ENCODE measurements at regions not wholly inside any gene's neighbourhood (a gene's known extent, or its start where the extent isn't known, plus 50 kb on each side); places are given as distances from the start of the nearest gene placed in this dataset.

DNA sequence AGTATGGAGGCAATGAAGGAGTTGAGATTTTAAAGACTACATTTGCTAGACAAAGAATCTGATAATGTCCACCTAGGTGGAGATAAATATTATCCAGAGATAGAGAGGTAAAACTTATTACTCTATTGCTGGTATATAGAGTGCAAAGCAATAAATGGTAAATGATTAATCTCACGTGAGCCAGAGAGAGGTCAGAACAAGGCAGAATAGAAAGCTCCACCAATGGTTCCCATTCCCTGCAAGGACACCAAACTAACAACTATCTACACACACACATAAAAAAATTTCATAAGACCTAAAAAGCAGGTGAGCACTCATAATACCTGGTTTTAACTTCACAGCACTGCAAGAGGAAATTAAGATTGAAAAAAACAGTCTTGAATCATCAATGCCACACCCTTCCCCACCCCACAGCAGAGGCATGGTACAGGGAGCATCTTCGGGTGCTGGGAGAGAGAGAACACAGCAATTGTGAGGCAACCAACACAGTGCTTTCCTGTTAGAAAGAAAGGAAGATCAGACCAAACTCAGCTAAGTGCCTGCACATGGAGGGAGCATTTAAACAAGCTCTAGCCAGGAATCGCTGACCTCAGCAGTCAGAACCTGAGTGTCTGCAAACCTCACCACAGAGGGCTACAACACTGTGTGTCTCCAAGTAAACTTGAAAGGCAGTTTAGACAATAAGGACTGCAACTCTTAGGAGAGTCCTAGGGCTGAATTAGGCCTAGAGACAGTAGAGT, 1432.6 kb upstream of the TMEFF2 start:
- intact Hi-C loops (cut with micrococcal nuclease; ENCODE audit: unreplicated experiment), result no loop called here
- H3K9me3 Mint-ChIP-seq (ENCODE audit: unreplicated experiment), result peaks cover 21% of the 10 kb centered on the region
- Histone ChIP-seq H3K4me3 (ENCODE audit: low read depth, low read length) (no peak overlapping the region), H3K4me1 (peaks cover 13% of the 10 kb centered on the region), H3K27me3 (replicated peaks; ENCODE audit: control insufficient read depth, insufficient read depth, low read length) (no peaks in the 10 kb centered on the region), H3K36me3 (ENCODE audit: control insufficient read depth, insufficient read depth, low read length) (no peaks in the 10 kb centered on the region), H3K9me3 (peaks cover 7% of the 10 kb centered on the region; the same call in 1 of the 2 replicates)
- no peaks in the 10 kb centered on the region for H3K27me3 Mint-ChIP-seq (ENCODE audit: insufficient read depth, unreplicated experiment)
- no peak for DNase-seq
- no peak overlapping the region for H3K27ac Mint-ChIP-seq (ENCODE audit: unreplicated experiment)
- no peak overlapping the region for H3K4me3 Mint-ChIP-seq (ENCODE audit: unreplicated experiment)
- no peak for TF ChIP-seq CTCF (IDR thresholded peaks at IDR 0.05; ENCODE audit: insufficient read depth in 1 of 2, low read depth in 1 of 2, low read length in 1 of 2, severe bottlenecking in 1 of 2, unreplicated experiment in 1 of 2)
- H3K36me3 Mint-ChIP-seq (ENCODE audit: insufficient read depth, unreplicated experiment), result no peaks in the 10 kb centered on the region
- CTCF ChIA-PET, result no interaction called here
- POLR2A ChIA-PET, result no interaction called here
- no TSS peak for BruUV-seq (replicated peaks)
- H3K4me1 Mint-ChIP-seq (ENCODE audit: low read depth, unreplicated experiment), result peaks cover 15% of the 10 kb centered on the region

DNA sequence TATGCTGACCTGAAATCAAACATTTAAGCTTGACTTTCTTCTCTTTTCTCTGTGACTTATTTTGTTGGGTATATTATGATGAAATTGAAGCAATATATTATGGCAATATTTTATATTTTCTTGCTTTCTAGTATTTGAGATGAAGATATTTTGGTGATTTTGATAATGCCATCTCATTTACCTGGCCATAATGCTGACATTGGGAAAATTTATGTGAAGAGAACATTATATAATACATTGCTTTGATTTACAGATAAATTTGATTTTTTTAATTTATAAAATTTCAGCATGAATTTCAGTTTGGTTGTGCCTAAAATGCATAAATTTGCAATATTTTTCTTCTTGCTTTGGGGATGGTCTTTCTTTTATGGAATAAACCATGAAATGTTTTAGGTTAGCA, 1413.7 kb upstream of the TMEFF2 start:
- H3K36me3 Mint-ChIP-seq (ENCODE audit: insufficient read depth, unreplicated experiment), result no peaks in the 10 kb centered on the region
- TF ChIP-seq CTCF (IDR thresholded peaks at IDR 0.05; ENCODE audit: insufficient read depth in 1 of 2, low read depth in 1 of 2, low read length in 1 of 2, severe bottlenecking in 1 of 2, unreplicated experiment in 1 of 2), result no peak
- no peaks in the 10 kb centered on the region for H3K27me3 ChIP-seq (replicated peaks; ENCODE audit: control insufficient read depth, insufficient read depth, low read length)
- H3K27me3 Mint-ChIP-seq (ENCODE audit: insufficient read depth, unreplicated experiment), result no peaks in the 10 kb centered on the region
- CTCF ChIA-PET, result no interaction called here
- no peak overlapping the region for H3K27ac Mint-ChIP-seq (ENCODE audit: unreplicated experiment)
- H3K9me3 Mint-ChIP-seq (ENCODE audit: unreplicated experiment), result no peaks in the 10 kb centered on the region
- H3K36me3 ChIP-seq (ENCODE audit: control insufficient read depth, insufficient read depth, low read length), result no peaks in the 10 kb centered on the region
- DNase-seq, result no peak
- no TSS peak for BruUV-seq (replicated peaks)
- POLR2A ChIA-PET, result no interaction called here
- no peak overlapping the region for H3K4me3 Mint-ChIP-seq (ENCODE audit: unreplicated experiment)
- no peaks in the 10 kb centered on the region for H3K4me1 Mint-ChIP-seq (ENCODE audit: low read depth, unreplicated experiment)
- intact Hi-C loops (cut with micrococcal nuclease; ENCODE audit: unreplicated experiment), result no loop called here
- no peaks in the 10 kb centered on the region for H3K4me1 ChIP-seq
- no peaks in the 10 kb centered on the region for H3K9me3 ChIP-seq
- H3K4me3 ChIP-seq (ENCODE audit: low read depth, low read length), result no peak overlapping the region

DNA sequence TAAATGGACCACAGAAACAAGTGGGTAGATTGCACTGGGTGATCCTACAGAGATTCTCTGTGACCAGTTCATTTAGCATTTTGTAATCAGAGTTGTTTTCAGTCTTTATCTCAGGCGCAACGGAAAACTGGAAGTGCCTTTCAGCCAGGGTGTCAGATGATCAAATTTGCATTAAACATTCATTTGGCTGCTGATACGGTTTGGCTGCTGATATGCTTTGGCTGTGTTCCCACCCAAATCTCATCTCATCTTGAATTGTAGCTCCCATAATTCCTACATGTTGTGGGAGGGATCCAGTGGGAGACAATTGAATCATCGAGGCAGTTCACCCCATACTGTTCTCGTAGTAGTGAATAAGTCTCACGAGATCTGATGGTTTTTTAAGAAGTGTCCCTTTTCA, 1396.1 kb upstream of the TMEFF2 start:
- no TSS peak for BruUV-seq (replicated peaks)
- no peaks in the 10 kb centered on the region for H3K27me3 Mint-ChIP-seq (ENCODE audit: insufficient read depth, unreplicated experiment)

More for the DNA sequence above, 1396.1 kb upstream of the TMEFF2 start:
- peaks cover 10% of the 10 kb centered on the region for H3K4me1 Mint-ChIP-seq (ENCODE audit: low read depth, unreplicated experiment)
- H3K9me3 Mint-ChIP-seq (ENCODE audit: unreplicated experiment), result peaks cover 18% of the 10 kb centered on the region
- H3K36me3 Mint-ChIP-seq (ENCODE audit: insufficient read depth, unreplicated experiment), result no peaks in the 10 kb centered on the region
- no peak overlapping the region for H3K27ac Mint-ChIP-seq (ENCODE audit: unreplicated experiment)
- H3K27me3 ChIP-seq (replicated peaks; ENCODE audit: control insufficient read depth, insufficient read depth, low read length), result no peaks in the 10 kb centered on the region
- no peak for DNase-seq
- ChIA-PET POLR2A (interaction anchor here (0.7 kb wide), 1 partner anchor 236 kb away, joined by 12 read pairs; no protein-coding TSS in a partner anchor), CTCF (interaction anchor here (0.7 kb wide), 1 partner anchor 350 kb away, joined by 3 read pairs; no protein-coding TSS in a partner anchor)
- peaks cover 6% of the 10 kb centered on the region for H3K9me3 ChIP-seq
- H3K4me3 Mint-ChIP-seq (ENCODE audit: unreplicated experiment), result no peak overlapping the region
- H3K4me1 ChIP-seq, result no peaks in the 10 kb centered on the region
- H3K36me3 ChIP-seq (ENCODE audit: control insufficient read depth, insufficient read depth, low read length), result no peaks in the 10 kb centered on the region
- intact Hi-C loops (cut with micrococcal nuclease; ENCODE audit: unreplicated experiment), result no loop called here
- no peak overlapping the region for H3K4me3 ChIP-seq (ENCODE audit: low read depth, low read length)
- no peak for TF ChIP-seq CTCF (IDR thresholded peaks at IDR 0.05; ENCODE audit: insufficient read depth in 1 of 2, low read depth in 1 of 2, low read length in 1 of 2, severe bottlenecking in 1 of 2, unreplicated experiment in 1 of 2)
